ENCODE measurements at regions not wholly inside any gene's neighbourhood (a gene's known extent, or its start where the extent isn't known, plus 50 kb on each side); places are given as distances from the start of the nearest gene placed in this dataset.

DNA sequence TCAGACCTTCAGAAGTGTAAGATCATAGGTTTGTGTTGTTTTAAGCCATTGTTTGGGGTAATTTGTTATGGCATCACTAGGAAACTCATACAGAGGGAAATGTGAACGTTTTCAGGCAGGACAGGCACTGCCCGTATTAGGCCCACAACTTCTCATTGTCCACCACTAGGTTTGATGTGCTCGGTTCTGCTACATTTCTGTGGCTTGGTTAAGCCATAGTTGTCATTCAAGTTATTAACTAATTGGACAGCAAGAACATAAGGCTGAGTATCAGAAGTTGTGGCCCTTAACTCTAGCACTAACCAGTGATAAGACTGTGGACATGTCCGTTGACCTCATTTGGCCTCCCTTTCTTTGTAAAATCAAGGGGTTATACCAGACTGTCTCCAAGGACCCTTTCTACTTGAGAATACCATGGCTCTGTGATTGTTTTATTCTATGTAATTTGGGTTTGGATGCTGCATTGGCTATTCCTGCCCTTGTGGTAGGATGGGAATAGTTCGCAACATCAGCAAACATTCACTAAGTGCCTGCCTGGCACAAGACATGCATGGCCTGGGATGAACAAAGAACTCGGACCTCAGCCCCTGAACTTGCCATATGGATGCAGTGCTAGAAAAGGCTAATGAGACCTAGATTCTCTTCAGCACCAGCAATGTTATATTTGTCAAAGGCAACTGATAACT lies 85.7 kb downstream of the CCDC71L start:
- TF ChIP-seq ZBTB7A (IDR thresholded peaks at IDR 0.05; ENCODE audit: low read depth) = no peak
- TF ChIP-seq, protein P1, sequence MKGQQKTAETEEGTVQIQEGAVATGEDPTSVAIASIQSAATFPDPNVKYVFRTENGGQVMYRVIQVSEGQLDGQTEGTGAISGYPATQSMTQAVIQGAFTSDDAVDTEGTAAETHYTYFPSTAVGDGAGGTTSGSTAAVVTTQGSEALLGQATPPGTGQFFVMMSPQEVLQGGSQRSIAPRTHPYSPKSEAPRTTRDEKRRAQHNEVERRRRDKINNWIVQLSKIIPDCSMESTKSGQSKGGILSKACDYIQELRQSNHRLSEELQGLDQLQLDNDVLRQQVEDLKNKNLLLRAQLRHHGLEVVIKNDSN (IDR thresholded peaks at IDR 0.05) = no peak
- no peak for TF ChIP-seq CREB1 (IDR thresholded peaks at IDR 0.05; ENCODE audit: low read depth)
- TF ChIP-seq, protein P2, sequence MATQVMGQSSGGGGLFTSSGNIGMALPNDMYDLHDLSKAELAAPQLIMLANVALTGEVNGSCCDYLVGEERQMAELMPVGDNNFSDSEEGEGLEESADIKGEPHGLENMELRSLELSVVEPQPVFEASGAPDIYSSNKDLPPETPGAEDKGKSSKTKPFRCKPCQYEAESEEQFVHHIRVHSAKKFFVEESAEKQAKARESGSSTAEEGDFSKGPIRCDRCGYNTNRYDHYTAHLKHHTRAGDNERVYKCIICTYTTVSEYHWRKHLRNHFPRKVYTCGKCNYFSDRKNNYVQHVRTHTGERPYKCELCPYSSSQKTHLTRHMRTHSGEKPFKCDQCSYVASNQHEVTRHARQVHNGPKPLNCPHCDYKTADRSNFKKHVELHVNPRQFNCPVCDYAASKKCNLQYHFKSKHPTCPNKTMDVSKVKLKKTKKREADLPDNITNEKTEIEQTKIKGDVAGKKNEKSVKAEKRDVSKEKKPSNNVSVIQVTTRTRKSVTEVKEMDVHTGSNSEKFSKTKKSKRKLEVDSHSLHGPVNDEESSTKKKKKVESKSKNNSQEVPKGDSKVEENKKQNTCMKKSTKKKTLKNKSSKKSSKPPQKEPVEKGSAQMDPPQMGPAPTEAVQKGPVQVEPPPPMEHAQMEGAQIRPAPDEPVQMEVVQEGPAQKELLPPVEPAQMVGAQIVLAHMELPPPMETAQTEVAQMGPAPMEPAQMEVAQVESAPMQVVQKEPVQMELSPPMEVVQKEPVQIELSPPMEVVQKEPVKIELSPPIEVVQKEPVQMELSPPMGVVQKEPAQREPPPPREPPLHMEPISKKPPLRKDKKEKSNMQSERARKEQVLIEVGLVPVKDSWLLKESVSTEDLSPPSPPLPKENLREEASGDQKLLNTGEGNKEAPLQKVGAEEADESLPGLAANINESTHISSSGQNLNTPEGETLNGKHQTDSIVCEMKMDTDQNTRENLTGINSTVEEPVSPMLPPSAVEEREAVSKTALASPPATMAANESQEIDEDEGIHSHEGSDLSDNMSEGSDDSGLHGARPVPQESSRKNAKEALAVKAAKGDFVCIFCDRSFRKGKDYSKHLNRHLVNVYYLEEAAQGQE (IDR thresholded peaks at IDR 0.05; ENCODE audit: low read depth) = no peak
- no peak for TF ChIP-seq RAD21 (IDR thresholded peaks at IDR 0.05; ENCODE audit: low read depth)
- no peak for TF ChIP-seq NFIC (IDR thresholded peaks at IDR 0.05)
- TF ChIP-seq EGR1 (IDR thresholded peaks at IDR 0.05) = no peak
- TF ChIP-seq FOXM1 (IDR thresholded peaks at IDR 0.05; ENCODE audit: borderline replicate concordance, low read depth) = no peak
- TF ChIP-seq, protein P3, sequence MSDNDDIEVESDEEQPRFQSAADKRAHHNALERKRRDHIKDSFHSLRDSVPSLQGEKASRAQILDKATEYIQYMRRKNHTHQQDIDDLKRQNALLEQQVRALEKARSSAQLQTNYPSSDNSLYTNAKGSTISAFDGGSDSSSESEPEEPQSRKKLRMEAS (IDR thresholded peaks at IDR 0.05) = no peak
- TF ChIP-seq TCF12 (IDR thresholded peaks at IDR 0.05; ENCODE audit: low read depth) = no peak
- TF ChIP-seq EP300 (IDR thresholded peaks at IDR 0.05; ENCODE audit: borderline replicate concordance) = no peak

DNA sequence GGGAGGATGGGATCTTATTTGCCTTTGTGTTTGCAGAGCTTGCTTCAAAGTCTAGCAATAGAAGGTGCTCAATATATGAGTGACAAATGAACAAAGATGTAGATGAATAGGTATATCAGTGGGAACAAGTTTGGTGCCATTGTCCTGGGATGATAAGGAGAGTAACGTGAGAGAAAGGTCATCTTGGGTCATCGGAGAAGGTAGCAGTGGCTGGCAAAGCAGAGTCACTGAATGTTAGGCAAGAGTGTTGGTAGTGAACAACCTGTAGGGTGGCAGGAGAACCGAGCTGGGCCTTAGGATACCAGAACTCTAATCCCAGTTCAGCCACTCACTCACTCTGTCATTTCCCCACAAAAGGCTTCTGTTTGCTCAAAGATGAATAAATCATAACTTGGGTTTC lies 87.2 kb downstream of the CCDC71L start:
- TF ChIP-seq, protein P1 (IDR thresholded peaks at IDR 0.05) = no peak

DNA sequence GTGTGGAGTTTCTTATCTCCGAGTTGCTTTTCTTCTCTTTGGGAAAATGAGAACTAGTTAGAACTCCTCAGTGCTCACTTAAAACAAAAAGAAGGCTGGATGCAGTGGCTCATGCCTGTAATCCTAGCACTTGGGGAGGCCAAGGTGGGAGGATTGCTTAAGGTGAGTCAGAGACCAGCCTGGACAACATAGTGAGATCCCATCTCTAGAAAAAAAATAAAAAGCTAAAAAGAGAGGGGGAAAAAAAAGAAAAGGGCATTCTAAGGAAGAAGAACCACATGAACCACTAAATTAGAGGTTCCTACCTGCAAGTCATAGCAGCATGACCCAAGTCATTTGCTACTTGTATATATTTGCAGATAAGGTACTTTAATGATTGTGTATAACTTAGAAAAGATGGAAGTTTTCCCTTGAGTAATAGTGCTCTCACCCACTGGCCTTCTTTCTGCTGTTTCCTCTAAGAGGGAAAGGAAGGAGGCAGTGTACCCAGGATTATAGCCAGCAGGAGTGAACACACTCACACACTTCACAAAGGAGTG lies 87.8 kb downstream of the CCDC71L start:
- TF ChIP-seq NFIC (IDR thresholded peaks at IDR 0.05) (no peak), TCF12 (IDR thresholded peaks at IDR 0.05; ENCODE audit: low read depth) (no peak), TEAD4 (IDR thresholded peaks at IDR 0.05) (no peak), EGR1 (IDR thresholded peaks at IDR 0.05) (no peak), FOXM1 (IDR thresholded peaks at IDR 0.05; ENCODE audit: borderline replicate concordance, low read depth) (no peak), ZBTB7A (IDR thresholded peaks at IDR 0.05; ENCODE audit: low read depth) (no peak), TAF1 (IDR thresholded peaks at IDR 0.05; ENCODE audit: low read depth) (no peak), EP300 (IDR thresholded peaks at IDR 0.05; ENCODE audit: borderline replicate concordance) (no peak), CREB1 (IDR thresholded peaks at IDR 0.05; ENCODE audit: low read depth) (no peak), CEBPB (IDR thresholded peaks at IDR 0.05) (no peak), RAD21 (IDR thresholded peaks at IDR 0.05; ENCODE audit: low read depth) (no peak), YY1 (IDR thresholded peaks at IDR 0.05; ENCODE audit: low read depth) (no peak)
- TF ChIP-seq, protein P1 (IDR thresholded peaks at IDR 0.05) = no peak
- TF ChIP-seq, protein P2 (IDR thresholded peaks at IDR 0.05; ENCODE audit: low read depth) = no peak
- TF ChIP-seq, protein P3 (IDR thresholded peaks at IDR 0.05) = no peak

DNA sequence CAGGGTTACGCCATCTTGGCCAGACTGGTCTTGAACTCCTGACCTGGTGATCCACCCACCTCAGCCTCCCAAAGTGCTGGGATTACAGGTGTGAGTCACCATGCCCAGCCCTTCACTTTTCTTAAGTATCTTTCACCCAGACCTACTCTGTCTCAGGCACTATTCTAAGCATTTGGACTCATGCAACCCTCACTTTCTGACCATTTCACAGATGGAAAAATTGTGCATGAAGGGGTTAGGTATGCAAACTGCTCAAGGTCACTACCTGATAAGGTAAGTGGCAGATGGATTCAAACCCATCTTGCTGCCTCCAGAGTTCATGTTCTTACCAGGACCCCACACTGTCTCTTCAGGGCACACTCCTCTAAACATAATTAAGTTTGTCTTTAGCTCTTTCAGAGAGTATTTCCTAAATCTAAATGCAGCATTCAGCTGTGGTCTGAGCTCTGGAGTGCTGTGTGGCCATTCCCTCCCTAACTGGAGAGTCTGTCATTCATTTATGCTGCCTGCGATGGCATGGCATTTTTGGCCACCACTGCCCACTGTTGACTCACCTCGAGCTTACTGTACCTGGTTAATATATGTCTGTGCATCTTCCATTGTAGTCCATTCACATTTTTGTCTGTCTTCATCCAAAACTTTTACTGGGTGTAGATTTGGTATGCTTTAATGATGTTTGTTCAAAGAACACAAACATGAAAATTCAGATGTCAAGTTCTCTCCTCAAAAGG lies 88.4 kb downstream of the CCDC71L start:
- no peak for TF ChIP-seq EGR1 (IDR thresholded peaks at IDR 0.05)
- no peak for TF ChIP-seq YY1 (IDR thresholded peaks at IDR 0.05; ENCODE audit: low read depth)
- TF ChIP-seq RAD21 (IDR thresholded peaks at IDR 0.05; ENCODE audit: low read depth) = no peak
- TF ChIP-seq, protein P1 (IDR thresholded peaks at IDR 0.05) = no peak
- no peak for TF ChIP-seq TEAD4 (IDR thresholded peaks at IDR 0.05)
- TF ChIP-seq FOXM1 (IDR thresholded peaks at IDR 0.05; ENCODE audit: borderline replicate concordance, low read depth) = no peak
- no peak for TF ChIP-seq TAF1 (IDR thresholded peaks at IDR 0.05; ENCODE audit: low read depth)
- no peak for TF ChIP-seq ZBTB7A (IDR thresholded peaks at IDR 0.05; ENCODE audit: low read depth)
- TF ChIP-seq, protein P3 (IDR thresholded peaks at IDR 0.05) = no peak
- no peak for TF ChIP-seq NFIC (IDR thresholded peaks at IDR 0.05)
- TF ChIP-seq TCF12 (IDR thresholded peaks at IDR 0.05; ENCODE audit: low read depth) = no peak
- TF ChIP-seq CEBPB (IDR thresholded peaks at IDR 0.05) = no peak
- TF ChIP-seq EP300 (IDR thresholded peaks at IDR 0.05; ENCODE audit: borderline replicate concordance) = no peak
- TF ChIP-seq CREB1 (IDR thresholded peaks at IDR 0.05; ENCODE audit: low read depth) = no peak
- TF ChIP-seq, protein P2 (IDR thresholded peaks at IDR 0.05; ENCODE audit: low read depth) = no peak
